ENCODE measurements at regions not wholly inside any gene's neighbourhood (a gene's known extent, or its start where the extent isn't known, plus 50 kb on each side); places are given as distances from the start of the nearest gene placed in this dataset.

DNA sequence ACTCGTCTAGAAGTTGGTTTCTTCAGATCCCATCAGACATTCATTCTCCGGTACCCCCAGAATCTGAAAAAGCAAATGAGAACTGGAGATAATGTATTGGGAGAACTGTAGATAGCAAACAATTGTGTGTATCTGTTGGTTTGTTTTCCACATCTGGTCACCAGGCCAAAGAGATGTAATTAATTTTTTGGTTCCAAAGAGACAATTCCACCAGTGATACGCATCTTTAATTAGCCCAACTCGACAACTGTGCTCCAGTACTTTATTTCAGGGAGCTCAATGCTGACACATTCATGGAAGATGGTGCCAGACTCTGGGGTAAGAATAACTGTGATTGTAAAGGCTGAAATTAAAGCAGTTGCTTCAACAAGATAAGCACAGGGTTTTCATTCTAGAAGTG is 74.5 kb downstream of the NPTX2 start:
- H3K27ac ChIP-seq = no peak overlapping the region
- TF ChIP-seq ZFX (IDR thresholded peaks at IDR 0.05) = no peak
- TF ChIP-seq, protein P1, sequence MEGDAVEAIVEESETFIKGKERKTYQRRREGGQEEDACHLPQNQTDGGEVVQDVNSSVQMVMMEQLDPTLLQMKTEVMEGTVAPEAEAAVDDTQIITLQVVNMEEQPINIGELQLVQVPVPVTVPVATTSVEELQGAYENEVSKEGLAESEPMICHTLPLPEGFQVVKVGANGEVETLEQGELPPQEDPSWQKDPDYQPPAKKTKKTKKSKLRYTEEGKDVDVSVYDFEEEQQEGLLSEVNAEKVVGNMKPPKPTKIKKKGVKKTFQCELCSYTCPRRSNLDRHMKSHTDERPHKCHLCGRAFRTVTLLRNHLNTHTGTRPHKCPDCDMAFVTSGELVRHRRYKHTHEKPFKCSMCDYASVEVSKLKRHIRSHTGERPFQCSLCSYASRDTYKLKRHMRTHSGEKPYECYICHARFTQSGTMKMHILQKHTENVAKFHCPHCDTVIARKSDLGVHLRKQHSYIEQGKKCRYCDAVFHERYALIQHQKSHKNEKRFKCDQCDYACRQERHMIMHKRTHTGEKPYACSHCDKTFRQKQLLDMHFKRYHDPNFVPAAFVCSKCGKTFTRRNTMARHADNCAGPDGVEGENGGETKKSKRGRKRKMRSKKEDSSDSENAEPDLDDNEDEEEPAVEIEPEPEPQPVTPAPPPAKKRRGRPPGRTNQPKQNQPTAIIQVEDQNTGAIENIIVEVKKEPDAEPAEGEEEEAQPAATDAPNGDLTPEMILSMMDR (conservative IDR thresholded peaks at IDR 0.05) = no peak

DNA sequence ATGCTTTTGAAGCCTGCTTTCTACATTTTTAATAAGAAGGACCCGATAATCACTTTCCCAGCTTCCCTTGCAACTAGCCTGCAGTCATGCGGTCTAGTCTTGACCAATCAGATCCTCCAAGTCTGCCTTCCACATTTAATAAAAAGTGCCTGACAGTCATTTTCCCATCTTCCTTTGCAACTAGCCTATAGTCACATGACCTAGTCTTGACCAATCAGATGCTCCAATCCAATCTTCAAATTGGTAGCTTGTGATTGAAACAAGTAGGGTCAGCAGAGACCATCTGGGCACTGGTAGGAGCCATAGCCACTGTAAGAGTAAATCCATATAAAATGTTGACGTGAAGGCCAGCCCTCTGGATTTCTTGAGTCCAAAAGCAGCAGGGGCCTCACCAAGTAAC is 80.0 kb downstream of the NPTX2 start:
- no peak overlapping the region for H3K27ac ChIP-seq
- no peak for TF ChIP-seq ZFX (IDR thresholded peaks at IDR 0.05)
- TF ChIP-seq, protein P1 (conservative IDR thresholded peaks at IDR 0.05) = no peak

DNA sequence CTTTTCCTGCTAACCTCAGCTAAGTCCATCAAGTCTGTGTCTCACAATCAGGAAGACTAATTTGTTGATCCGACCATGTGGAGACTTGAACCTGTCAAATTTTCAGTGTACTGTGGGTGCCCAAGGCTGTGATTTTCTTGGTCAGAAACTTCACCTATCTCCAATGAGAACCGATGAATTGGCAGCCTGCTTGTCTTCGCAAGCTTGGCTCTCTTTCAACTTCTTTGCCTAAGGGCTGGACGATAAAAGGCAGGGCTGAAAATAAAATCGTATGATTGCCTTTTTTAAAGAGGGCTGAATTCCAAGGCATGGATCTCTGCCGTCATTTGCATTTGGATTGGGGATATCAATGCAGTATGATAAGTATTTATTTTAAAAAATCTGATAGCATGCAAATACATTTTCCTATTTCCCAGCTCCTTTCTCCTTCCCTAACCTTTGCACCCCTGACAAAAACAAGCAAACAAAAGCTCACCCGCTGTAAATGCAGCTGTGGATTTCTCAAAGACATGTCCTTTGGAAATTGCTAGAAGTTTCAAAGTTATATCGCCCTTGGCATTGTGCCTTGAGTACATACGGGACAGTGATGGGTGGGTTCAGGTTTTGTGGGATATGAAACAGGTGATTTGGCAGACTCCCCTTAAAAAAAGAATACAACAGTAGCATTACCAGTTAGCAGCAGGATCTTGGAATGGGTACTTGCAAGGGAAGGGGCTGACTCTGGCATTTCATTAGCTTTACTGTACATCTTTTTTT is 80.6 kb downstream of the NPTX2 start:
- no peak for TF ChIP-seq ZFX (IDR thresholded peaks at IDR 0.05)
- TF ChIP-seq, protein P1 (conservative IDR thresholded peaks at IDR 0.05) = no peak
- H3K27ac ChIP-seq = no peak overlapping the region

DNA sequence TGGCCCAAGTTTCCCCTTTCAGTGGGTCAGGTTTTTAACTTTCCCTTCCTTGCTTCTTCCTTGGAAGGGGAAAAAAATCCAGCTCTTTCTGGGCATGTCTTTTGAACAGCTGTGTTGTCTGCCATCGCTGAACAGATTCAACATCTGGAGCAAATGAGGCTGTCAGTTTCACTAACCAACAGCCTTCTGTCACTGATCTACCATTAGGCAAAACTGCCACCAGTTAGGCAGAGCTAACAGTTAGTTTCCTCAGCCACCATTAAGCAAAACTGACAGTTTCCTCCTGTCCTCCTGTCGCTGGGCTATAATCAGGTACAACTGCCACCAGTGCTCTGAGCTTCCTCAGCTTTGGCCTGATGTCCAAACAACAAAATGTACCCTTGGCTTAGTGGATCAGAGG is 81.9 kb downstream of the NPTX2 start:
- no peak overlapping the region for H3K27ac ChIP-seq
- TF ChIP-seq ZFX (IDR thresholded peaks at IDR 0.05) = no peak
- TF ChIP-seq, protein P1 (conservative IDR thresholded peaks at IDR 0.05) = no peak

DNA sequence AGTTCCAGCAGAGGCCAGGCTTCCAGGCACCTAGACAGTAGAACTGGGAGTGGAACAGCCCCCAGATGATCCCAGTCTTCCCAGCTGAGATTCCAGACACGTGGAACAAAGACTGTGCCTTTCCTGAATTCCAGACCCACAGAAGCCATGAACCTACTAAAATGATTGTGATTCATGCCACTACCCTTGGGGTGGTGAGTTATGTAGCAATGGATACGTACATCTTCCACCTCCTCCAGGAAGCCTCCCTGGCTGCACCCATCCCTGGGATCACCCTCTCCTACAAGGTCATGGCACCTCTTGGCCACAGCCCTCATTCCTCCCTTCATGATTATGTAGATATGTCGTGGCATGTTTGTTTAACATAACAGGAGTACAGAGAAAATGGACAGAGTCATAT is 83.4 kb downstream of the NPTX2 start:
- H3K27ac ChIP-seq = no peak overlapping the region

DNA sequence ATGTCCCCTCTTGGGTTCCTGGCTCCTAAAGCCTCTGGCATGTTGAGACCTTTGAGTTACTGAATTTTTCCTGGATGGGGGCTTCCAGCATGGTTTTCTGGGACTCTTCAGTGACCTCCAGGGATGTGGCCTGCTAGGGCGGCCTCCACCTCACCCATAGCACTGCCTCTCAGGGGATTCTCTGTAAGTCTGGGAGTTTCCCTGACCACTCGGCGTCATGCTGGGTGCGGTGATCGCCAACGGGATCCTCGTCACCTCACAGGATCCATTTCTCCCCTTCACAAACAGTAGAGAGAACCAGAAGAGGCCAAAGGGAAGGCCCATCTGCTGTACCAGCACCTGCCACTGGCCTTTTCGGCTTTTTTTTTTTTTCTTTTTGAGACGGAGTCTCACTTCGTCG is 84.3 kb downstream of the NPTX2 start:
- no peak for TF ChIP-seq ZFX (IDR thresholded peaks at IDR 0.05)
- TF ChIP-seq, protein P1 (conservative IDR thresholded peaks at IDR 0.05) = no peak
- no peak overlapping the region for H3K27ac ChIP-seq

More for the DNA sequence above, 83.4 kb downstream of the NPTX2 start:
- TF ChIP-seq, protein P1 (conservative IDR thresholded peaks at IDR 0.05) = no peak
- TF ChIP-seq ZFX (IDR thresholded peaks at IDR 0.05) = no peak

DNA sequence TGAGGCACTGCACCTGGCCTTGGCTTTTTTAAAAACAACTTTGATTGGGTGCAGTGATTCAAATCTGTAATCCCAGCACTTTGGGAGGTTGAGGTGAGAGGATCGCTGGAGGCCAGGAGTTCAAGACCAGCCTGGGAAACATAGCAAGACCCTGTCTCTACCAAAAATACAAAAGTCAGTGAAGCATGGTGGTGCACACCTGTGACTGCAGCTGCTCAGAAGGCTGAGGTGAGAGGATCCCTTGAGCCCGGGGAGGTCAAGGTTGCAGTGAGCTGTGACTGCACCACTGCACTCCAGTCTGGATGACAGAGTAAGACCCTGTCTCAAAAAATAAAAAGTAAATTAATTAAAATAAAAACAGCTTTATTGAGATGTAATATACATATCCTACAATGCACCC is 84.9 kb downstream of the NPTX2 start:
- TF ChIP-seq ZFX (IDR thresholded peaks at IDR 0.05) = no peak
- TF ChIP-seq, protein P1 (conservative IDR thresholded peaks at IDR 0.05) = no peak
- no peak overlapping the region for H3K27ac ChIP-seq
